GM12865 (cell line): ENCODE measurements at regions not wholly inside any gene's neighbourhood (a gene's known extent, or its start where the extent isn't known, plus 50 kb on each side); places are given as distances from the start of the nearest gene placed in this dataset.

Experiments used
- DNase-seq: peaks from one replicate; pipeline ENCODE4 v3.0.0; 2010; ENCODE audit warnings: low read depth
- H3K4me3 ChIP-seq: 2 replicates; pipeline ENCODE4 v1.5.1; 2011; ENCODE audit warnings: mild to moderate bottlenecking, low read depth, low read length, control low read depth
- CTCF ChIP-seq: IDR thresholded peaks from 2 replicates; pipeline ENCODE4 v1.5.1; 2011; ENCODE audit warnings: low read length, control low read depth, low read depth, inconsistent platforms; ENCODE audit not compliant: insufficient read depth; ENCODE audit errors: missing control alignments

GRCh38 chr1:59110271-59110670 is 186.6 kb upstream of the FGGY start:
- no peak for TF ChIP-seq CTCF
- DNase-seq = no peak
- no peak overlapping the region for H3K4me3 ChIP-seq

- H3K4me3 ChIP-seq = no peak overlapping the region
- no peak for TF ChIP-seq CTCF
- no peak for DNase-seq
Observed at GRCh38 chr1:59113876-59114457, 182.9 kb upstream of the FGGY start.

- no peak for TF ChIP-seq CTCF
- DNase-seq = no peak
Observed at GRCh38 chr1:59115865-59116264, 181.0 kb upstream of the FGGY start.

GRCh38 chr1:59116920-59117542 is 179.9 kb upstream of the FGGY start:
- no peak for TF ChIP-seq CTCF
- DNase-seq = no peak
- H3K4me3 ChIP-seq = no peak overlapping the region

More at GRCh38 chr1:59115865-59116264, 181.0 kb upstream of the FGGY start:
- no peak overlapping the region for H3K4me3 ChIP-seq

- no peak for DNase-seq
- no peak overlapping the region for H3K4me3 ChIP-seq
- TF ChIP-seq CTCF = no peak
Observed at GRCh38 chr1:59122527-59122926, 174.4 kb upstream of the FGGY start.

- TF ChIP-seq CTCF = no peak
- H3K4me3 ChIP-seq = no peak overlapping the region
- DNase-seq = no peak
Observed at GRCh38 chr1:59123081-59123681, 173.7 kb upstream of the FGGY start.

- no peak for TF ChIP-seq CTCF
- H3K4me3 ChIP-seq = no peak overlapping the region
- DNase-seq = no peak
Observed at GRCh38 chr1:59124166-59124565, 172.7 kb upstream of the FGGY start.
